HepG2 (cell line): ENCODE measurements at regions not wholly inside any gene's neighbourhood (a gene's known extent, or its start where the extent isn't known, plus 50 kb on each side); places are given as distances from the start of the nearest gene placed in this dataset.

Experiments
- AKAP8 ChIP-seq: sonication (generic); formaldehyde crosslinking; IDR thresholded peaks from 2 replicates; pipeline ENCODE4 v1.5.1; 2020; ENCODE audit warnings: mild to moderate bottlenecking, missing genetic modification reagents
- BRD4 ChIP-seq: sonication (generic); formaldehyde crosslinking; IDR thresholded peaks from 2 replicates; pipeline ENCODE4 v1.4.0; 2020; ENCODE audit warnings: missing genetic modification reagents
- CBX5 ChIP-seq: sonication (generic); formaldehyde crosslinking; IDR thresholded peaks from 2 replicates; pipeline ENCODE4 v1.4.0; 2020; ENCODE audit warnings: missing genetic modification reagents, borderline replicate concordance
- CHCHD3 ChIP-seq: sonication (generic); formaldehyde crosslinking; IDR thresholded peaks from 2 replicates; pipeline ENCODE4 v1.8.0; 2022; ENCODE audit warnings: mild to moderate bottlenecking, missing genetic modification reagents, moderate library complexity
- ELF3 ChIP-seq: IDR thresholded peaks from 2 replicates; pipeline ENCODE4 v1.6.1; 2016; ENCODE audit warnings: missing genetic modification reagents, missing compliant biosample characterization
- HNF4G ChIP-seq, 2 experiments: sonication (generic) in 1 of 2; formaldehyde crosslinking in 1 of 2; IDR thresholded peaks; 2 replicates each; pipeline versions ENCODE4 v1.4.0 to v1.6.1; 2011 to 2020; ENCODE audit warnings: borderline replicate concordance in 2 of 2, low read depth in 2 of 2, mild to moderate bottlenecking in 2 of 2, low read length in 1 of 2, missing genetic modification reagents in 1 of 2, moderate library complexity in 1 of 2
- IRX3 ChIP-seq: sonication (generic); formaldehyde crosslinking; IDR thresholded peaks from 2 replicates; pipeline ENCODE4 v1.8.1; 2023; ENCODE audit warnings: mild to moderate bottlenecking, low read depth, missing genetic modification reagents, borderline replicate concordance
- KLF13 ChIP-seq: sonication (generic); formaldehyde crosslinking; IDR thresholded peaks from 2 replicates; pipeline ENCODE4 v1.4.0; 2020; ENCODE audit warnings: mild to moderate bottlenecking, missing genetic modification reagents
- MXI1 ChIP-seq: IDR thresholded peaks from 3 replicates; pipeline ENCODE4 v1.6.1; 2012; ENCODE audit warnings: low read depth, low read length, inconsistent platforms, borderline replicate concordance
- NR2F6 ChIP-seq, 2 experiments: IDR thresholded peaks; 2 replicates each; pipeline ENCODE4 v1.6.1; 2016; ENCODE audit warnings: antibody characterized with exemption in 1 of 2, mild to moderate bottlenecking in 1 of 2
- PHF8 ChIP-seq: sonication (generic); formaldehyde crosslinking; IDR thresholded peaks from 2 replicates; pipeline ENCODE4 v1.5.0; 2020; ENCODE audit warnings: missing genetic modification reagents
- PRMT3 ChIP-seq: sonication (generic); formaldehyde crosslinking; IDR thresholded peaks from 2 replicates; pipeline ENCODE4 v1.8.1; 2022; ENCODE audit warnings: low read depth, mild to moderate bottlenecking, moderate library complexity, missing genetic modification reagents, borderline replicate concordance
- SRF ChIP-seq: IDR thresholded peaks from 2 replicates; pipeline ENCODE4 v1.6.1; 2011; ENCODE audit warnings: mild to moderate bottlenecking, low read depth, low read length, moderate library complexity
- STAG1 ChIP-seq: sonication (generic); formaldehyde crosslinking; IDR thresholded peaks from 2 replicates; pipeline ENCODE4 v1.4.0; 2020; ENCODE audit warnings: missing genetic modification reagents
- TCF7 ChIP-seq: sonication (generic); IDR thresholded peaks from 2 replicates; pipeline ENCODE4 v1.6.1; 2016; ENCODE audit warnings: antibody characterized with exemption, low read depth
- ZBTB1 ChIP-seq: sonication (generic); formaldehyde crosslinking; IDR thresholded peaks from 2 replicates; pipeline ENCODE4 v1.4.0; 2020; ENCODE audit warnings: missing genetic modification reagents, borderline replicate concordance
- ZFAT ChIP-seq: sonication (generic); formaldehyde crosslinking; conservative IDR thresholded peaks from 2 replicates; pipeline ENCODE4 v1.8.1; 2023; ENCODE audit warnings: missing genetic modification reagents, inconsistent platforms
- ZKSCAN5 ChIP-seq: sonication (generic); formaldehyde crosslinking; IDR thresholded peaks from 2 replicates; pipeline ENCODE4 v1.5.1; 2020; ENCODE audit warnings: mild to moderate bottlenecking, missing genetic modification reagents
- ZNF232 ChIP-seq: sonication (generic); formaldehyde crosslinking; IDR thresholded peaks from 2 replicates; pipeline ENCODE4 v1.4.0; 2020; ENCODE audit warnings: missing genetic modification reagents, borderline replicate concordance
- ZNF512B ChIP-seq: sonication (generic); formaldehyde crosslinking; IDR thresholded peaks from 2 replicates; pipeline ENCODE4 v1.5.1; 2020; ENCODE audit warnings: missing genetic modification reagents, mild to moderate bottlenecking, borderline replicate concordance
- ZNF605 ChIP-seq: sonication (generic); formaldehyde crosslinking; IDR thresholded peaks from 2 replicates; pipeline ENCODE4 v1.8.0; 2022; ENCODE audit warnings: mild to moderate bottlenecking, missing genetic modification reagents
- ZNF629 ChIP-seq: sonication (generic); formaldehyde crosslinking; conservative IDR thresholded peaks from 2 replicates; pipeline ENCODE4 v1.5.0; 2020; ENCODE audit warnings: missing genetic modification reagents
- ZNF770 ChIP-seq: sonication (generic); formaldehyde crosslinking; IDR thresholded peaks from 2 replicates; pipeline ENCODE4 v1.5.0; 2020; ENCODE audit warnings: mild to moderate bottlenecking, missing genetic modification reagents
- ZNF878 ChIP-seq: sonication (generic); formaldehyde crosslinking; IDR thresholded peaks from 2 replicates; pipeline ENCODE4 v1.8.1; 2023; ENCODE audit warnings: mild to moderate bottlenecking, missing genetic modification reagents, moderate library complexity
- ZSCAN29 ChIP-seq: sonication (generic); formaldehyde crosslinking; conservative IDR thresholded peaks from 2 replicates; pipeline ENCODE4 v1.4.0; 2020; ENCODE audit warnings: mild to moderate bottlenecking, missing genetic modification reagents

- TF ChIP-seq NR2F6 (IDR thresholded peaks at IDR 0.05), result peak; percentile 37; the same call in 1 of the 2 replicates
- TF ChIP-seq NR2F6 (CRISPR knock-in tag; IDR thresholded peaks at IDR 0.05), result peak; percentile 82
- TF ChIP-seq ZNF605, result no peak
- no peak for TF ChIP-seq ZNF878 (CRISPR knock-in tag)
- no peak for TF ChIP-seq HNF4G (IDR thresholded peaks at IDR 0.05; ENCODE audit: borderline replicate concordance, low read depth, low read length)
- TF ChIP-seq HNF4G (CRISPR knock-in tag; IDR thresholded peaks at IDR 0.05; ENCODE audit: borderline replicate concordance, low read depth), result no peak
- TF ChIP-seq ELF3 (CRISPR knock-in tag), result peak; percentile 91
- TF ChIP-seq ZNF512B (CRISPR knock-in tag), result no peak
- no peak for TF ChIP-seq TCF7
- TF ChIP-seq ZFAT, result no peak
- no peak for TF ChIP-seq CBX5
- TF ChIP-seq ZNF232 (CRISPR knock-in tag), result no peak
- TF ChIP-seq MXI1, result no peak
- TF ChIP-seq IRX3 (CRISPR knock-in tag), result no peak
- TF ChIP-seq ZNF770 (CRISPR knock-in tag), result no peak
- no peak for TF ChIP-seq KLF13 (CRISPR knock-in tag)
- no peak for TF ChIP-seq ZSCAN29
- TF ChIP-seq ZBTB1 (CRISPR knock-in tag), result no peak
- TF ChIP-seq PRMT3 (CRISPR knock-in tag), result no peak
- no peak for TF ChIP-seq ZNF629 (CRISPR knock-in tag)
- TF ChIP-seq BRD4 (CRISPR knock-in tag), result no peak
- no peak for TF ChIP-seq AKAP8 (CRISPR knock-in tag)
- TF ChIP-seq ZKSCAN5 (CRISPR knock-in tag), result no peak
- TF ChIP-seq PHF8 (CRISPR knock-in tag), result no peak
- TF ChIP-seq CHCHD3 (CRISPR knock-in tag), result no peak
- no peak for TF ChIP-seq SRF
- TF ChIP-seq STAG1, result peak; percentile 94
Measured at GRCh38 chr20:52060794-52061714, 130.5 kb downstream of the ZFP64 start (continued).
